Naive thymus-derived CD8-positive, alpha-beta T cell (primary cell): ENCODE measurements at regions not wholly inside any gene's neighbourhood (a gene's known extent, or its start where the extent isn't known, plus 50 kb on each side); places are given as distances from the start of the nearest gene placed in this dataset.

Source experiments
- ATAC-seq, 2 donors: fragments of 150-1000 bp; cut with Tn5 transposase in 1 of 2; sonication (Bioruptor Pico), chemical (Tn5 transposase) in 1 of 2; 1 replicate in 1 of 2; 2 replicates in 1 of 2; pipeline ENCODE4 v1.10.0; 2021; ENCODE audit warnings: mild to moderate bottlenecking in 2 of 2, moderate library complexity in 2 of 2
- POLR2A ChIA-PET: fragments of 350-600 bp; sonication (Branson Sonifier 250); formaldehyde crosslinking; loops from one replicate; lab custom pipeline; 2021; ENCODE audit warnings: antibody characterized with exemption; lab: Charles Lee
- DNase-seq, 10 donors: peaks; one replicate each; pipeline versions ENCODE4 v3.0.0 to v3.0.0-alpha.2; 2020 to 2022
- H3K27ac Mint-ChIP-seq, 10 donors: one replicate each; pipeline ENCODE4 v1.8.0; 2020 to 2022; ENCODE audit warnings: mild to moderate bottlenecking in 10 of 10, mixed read lengths in 10 of 10, moderate library complexity in 4 of 10, inconsistent platforms in 1 of 10
- H3K27me3 Mint-ChIP-seq, 5 donors: one replicate each; pipeline ENCODE4 v1.8.0; 2021 to 2022; ENCODE audit warnings: mixed read lengths in 5 of 5
- H3K36me3 Mint-ChIP-seq, 3 donors: one replicate each; pipeline ENCODE4 v1.8.0; 2020 to 2022; ENCODE audit warnings: mixed read lengths in 3 of 3, mild to moderate bottlenecking in 2 of 3, inconsistent platforms in 1 of 3
- H3K4me1 Mint-ChIP-seq, 4 donors: one replicate each; pipeline ENCODE4 v1.8.0; 2021 to 2022; ENCODE audit warnings: mixed read lengths in 4 of 4
- H3K4me3 Mint-ChIP-seq, 10 donors: one replicate each; pipeline ENCODE4 v1.8.0; 2020 to 2022; ENCODE audit warnings: mild to moderate bottlenecking in 10 of 10, mixed read lengths in 10 of 10, moderate library complexity in 6 of 10, inconsistent platforms in 1 of 10
- H3K9me3 Mint-ChIP-seq, 9 donors: one replicate each; pipeline ENCODE4 v1.8.0; 2020 to 2022; ENCODE audit warnings: mixed read lengths in 9 of 9, mild to moderate bottlenecking in 3 of 9, inconsistent platforms in 1 of 9, moderate library complexity in 1 of 9

DNA sequence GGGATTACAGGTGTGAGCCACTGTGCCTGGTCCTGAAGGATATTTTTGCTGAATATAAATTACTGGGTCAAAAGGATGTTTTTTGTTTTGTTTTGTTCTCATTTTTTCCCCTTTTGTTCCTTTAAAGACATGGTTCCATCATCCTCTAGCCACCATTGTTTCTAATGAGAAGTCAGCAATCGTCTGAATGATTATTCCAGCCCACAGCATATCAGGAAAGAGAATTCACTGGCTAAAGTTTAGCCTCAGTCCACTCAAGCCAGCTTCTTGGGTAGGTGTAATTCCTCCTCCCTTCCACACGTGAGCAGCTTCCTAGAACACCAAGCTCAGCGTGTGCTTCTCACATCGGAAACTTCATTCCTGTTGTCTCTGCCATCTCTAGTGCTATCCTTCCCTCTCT is 112.8 kb upstream of the INSIG1 start:
- ATAC-seq (no peak), DNase-seq (no peak)
- Mint-ChIP-seq H3K27me3 (peaks cover 3 to 16% (median 10%) of the 10 kb centered on the region in 5 donors), H3K4me1 (no peaks in the 10 kb centered on the region), H3K9me3 (peaks cover 0 to 36% (median 16%) of the 10 kb centered on the region in 9 donors), H3K27ac (no peak overlapping the region), H3K36me3 (peaks cover 2 to 19% (median 13%) of the 10 kb centered on the region in 3 donors), H3K4me3 (no peak overlapping the region)
- POLR2A ChIA-PET: no interaction called here

DNA sequence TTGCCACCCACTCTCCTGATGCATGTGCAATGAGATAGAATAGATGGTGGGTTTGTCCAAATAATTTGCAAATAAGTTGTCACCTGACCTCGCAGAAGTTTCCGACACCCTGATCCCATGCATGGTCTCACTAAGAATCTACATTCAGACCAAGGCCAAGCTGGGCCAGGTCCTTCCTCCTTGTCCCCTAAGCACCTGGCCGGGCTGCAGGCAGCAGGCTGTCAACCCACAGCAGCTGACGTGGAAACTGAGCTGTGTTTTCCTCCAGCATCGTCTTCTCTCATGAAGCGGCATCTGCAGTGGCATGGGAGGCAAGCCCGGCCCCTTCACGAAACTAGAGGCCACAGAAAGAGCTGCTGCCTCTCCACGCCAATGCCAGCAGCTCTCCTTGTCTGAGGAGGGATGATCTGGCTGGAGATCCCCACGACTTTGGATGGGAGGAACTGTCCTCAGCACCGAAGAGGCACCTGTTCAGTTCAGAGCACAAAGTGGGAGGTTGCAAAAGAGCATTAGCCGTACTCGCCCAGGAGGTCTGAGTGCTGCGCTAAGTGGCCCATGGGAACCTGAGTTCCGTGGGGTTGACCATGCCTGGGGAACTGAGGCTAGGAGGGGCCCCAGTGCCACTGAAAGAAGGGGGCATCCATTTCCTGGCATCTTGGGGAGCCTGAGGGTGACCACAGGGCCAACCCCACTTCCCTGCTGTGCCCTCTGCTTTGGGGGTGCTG is 110.5 kb upstream of the INSIG1 start:
- H3K36me3 Mint-ChIP-seq: peaks cover 2 to 19% (median 13%) of the 10 kb centered on the region in 3 donors
- no peak overlapping the region for H3K4me3 Mint-ChIP-seq
- DNase-seq (no peak), ATAC-seq (no peak)
- H3K27me3 Mint-ChIP-seq: peaks cover 6 to 24% (median 20%) of the 10 kb centered on the region in 5 donors
- H3K27ac Mint-ChIP-seq: no peak overlapping the region
- H3K4me1 Mint-ChIP-seq: peaks cover 1 to 8% (median 3%) of the 10 kb centered on the region in 4 donors
- POLR2A ChIA-PET: no interaction called here
- H3K9me3 Mint-ChIP-seq: peaks cover 0 to 36% (median 14%) of the 10 kb centered on the region in 9 donors

DNA sequence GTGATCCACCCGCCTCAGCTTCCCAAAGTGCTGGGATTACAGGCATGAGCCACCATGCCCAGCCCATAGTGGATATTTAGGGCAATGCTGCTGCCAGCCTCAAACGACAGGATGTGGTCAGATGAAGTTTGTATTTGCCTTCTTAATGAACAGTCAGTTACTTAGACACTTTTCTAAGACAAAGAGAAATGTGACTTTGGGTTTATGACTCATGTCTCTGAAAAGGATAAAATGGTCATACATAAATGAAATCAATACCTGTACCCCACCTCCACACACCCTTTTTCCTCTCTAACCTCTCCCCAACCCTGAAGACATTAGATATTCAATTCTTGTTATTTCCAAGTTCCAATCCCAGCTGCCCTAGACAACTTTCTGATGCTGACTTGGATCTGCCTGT is 109.3 kb upstream of the INSIG1 start:
- peaks cover 2 to 19% (median 13%) of the 10 kb centered on the region in 3 donors for H3K36me3 Mint-ChIP-seq
- H3K4me3 Mint-ChIP-seq: no peak overlapping the region
- peaks cover 1 to 8% (median 3%) of the 10 kb centered on the region in 4 donors for H3K4me1 Mint-ChIP-seq
- no peak for DNase-seq
- POLR2A ChIA-PET: interaction anchor here (0.7 to 1.5 kb wide), 2 partner anchors 109 to 274 kb away, joined by 3 to 7 read pairs; no protein-coding TSS in a partner anchor
- H3K9me3 Mint-ChIP-seq: peaks cover 0 to 33% (median 14%) of the 10 kb centered on the region in 9 donors
- no peak for ATAC-seq
- H3K27me3 Mint-ChIP-seq: peaks cover 4 to 26% (median 21%) of the 10 kb centered on the region in 5 donors
- H3K27ac Mint-ChIP-seq: no peak overlapping the region

DNA sequence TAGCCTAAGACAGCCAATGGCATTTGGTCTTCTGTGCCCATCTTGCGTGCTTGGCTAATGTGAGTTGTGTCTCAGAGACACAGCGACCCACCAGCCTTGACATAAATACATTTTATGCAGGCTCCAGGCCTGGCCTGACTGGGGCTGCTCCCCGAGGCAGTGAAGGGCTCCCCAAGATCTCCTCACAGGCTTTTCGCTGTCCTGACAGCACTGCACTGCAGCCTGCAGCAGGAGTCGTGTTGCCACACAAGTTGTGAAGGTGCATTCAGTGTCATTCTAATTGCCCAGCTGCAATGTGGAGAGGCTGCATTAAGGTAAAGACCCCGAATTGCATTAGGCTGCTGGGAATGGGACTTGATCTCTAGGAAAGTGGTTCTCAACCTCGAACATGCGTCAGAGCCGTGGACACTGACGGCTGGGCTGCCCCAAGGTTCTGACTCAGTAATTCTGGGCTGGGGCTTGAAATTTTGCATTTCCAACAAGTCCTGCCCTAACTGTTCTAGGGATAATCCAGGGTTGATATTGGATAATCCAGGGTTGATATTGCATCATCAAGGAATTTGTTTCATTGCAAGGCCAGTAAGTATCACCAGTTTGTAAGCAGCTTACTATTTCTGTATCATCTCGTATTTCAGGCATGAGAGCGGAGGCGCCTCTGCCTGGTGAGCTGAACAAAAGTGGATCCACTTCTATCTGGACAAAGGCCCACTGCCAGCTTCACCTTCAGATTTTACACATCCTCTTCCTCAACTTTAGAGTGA is 108.7 kb upstream of the INSIG1 start:
- POLR2A ChIA-PET: interaction anchor here (0.6 to 1.5 kb wide), 2 partner anchors 108 to 186 kb away, joined by 3 read pairs; partner anchors contain the start of gene PAXIP1

DNA sequence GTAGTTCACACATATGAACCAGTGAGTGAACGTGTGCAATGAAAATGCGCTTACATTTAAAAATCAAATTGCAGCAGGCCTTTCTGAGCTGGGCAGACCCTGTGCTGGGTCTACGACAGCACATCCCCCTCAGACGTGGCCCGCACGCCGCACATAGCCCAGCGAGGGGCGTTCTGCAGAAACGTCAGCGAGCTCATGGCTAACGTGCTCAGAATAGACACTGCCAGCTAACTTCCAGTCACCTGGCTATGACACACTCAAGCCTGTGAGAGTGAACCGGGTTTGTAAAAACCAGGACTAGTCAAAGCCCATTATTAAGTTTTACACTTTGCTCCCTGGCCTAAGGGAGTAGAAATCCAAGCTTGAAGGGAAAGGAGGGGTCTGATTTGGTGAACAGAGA is 108.1 kb upstream of the INSIG1 start:
- Mint-ChIP-seq H3K36me3 (peaks cover 2 to 19% (median 13%) of the 10 kb centered on the region in 3 donors), H3K27me3 (peaks cover 4 to 26% (median 18%) of the 10 kb centered on the region in 5 donors), H3K4me3 (no peak overlapping the region), H3K4me1 (peaks cover 1 to 8% (median 3%) of the 10 kb centered on the region in 4 donors), H3K9me3 (peaks cover 0 to 31% (median 13%) of the 10 kb centered on the region in 9 donors), H3K27ac (no peak overlapping the region)
- POLR2A ChIA-PET: interaction anchor here (0.6 to 1.7 kb wide), 3 partner anchors 108 to 186 kb away, joined by 3 to 6 read pairs (median 3); partner anchors contain the start of gene PAXIP1
- ATAC-seq (no peak), DNase-seq (no peak)

More for the DNA sequence above, 108.7 kb upstream of the INSIG1 start:
- Mint-ChIP-seq H3K36me3 (peaks cover 2 to 19% (median 13%) of the 10 kb centered on the region in 3 donors), H3K27me3 (peaks cover 4 to 26% (median 18%) of the 10 kb centered on the region in 5 donors), H3K4me3 (no peak overlapping the region), H3K4me1 (peaks cover 1 to 8% (median 3%) of the 10 kb centered on the region in 4 donors), H3K27ac (no peak overlapping the region), H3K9me3 (peaks cover 0 to 32% (median 14%) of the 10 kb centered on the region in 9 donors)
- DNase-seq (no peak), ATAC-seq (no peak)

DNA sequence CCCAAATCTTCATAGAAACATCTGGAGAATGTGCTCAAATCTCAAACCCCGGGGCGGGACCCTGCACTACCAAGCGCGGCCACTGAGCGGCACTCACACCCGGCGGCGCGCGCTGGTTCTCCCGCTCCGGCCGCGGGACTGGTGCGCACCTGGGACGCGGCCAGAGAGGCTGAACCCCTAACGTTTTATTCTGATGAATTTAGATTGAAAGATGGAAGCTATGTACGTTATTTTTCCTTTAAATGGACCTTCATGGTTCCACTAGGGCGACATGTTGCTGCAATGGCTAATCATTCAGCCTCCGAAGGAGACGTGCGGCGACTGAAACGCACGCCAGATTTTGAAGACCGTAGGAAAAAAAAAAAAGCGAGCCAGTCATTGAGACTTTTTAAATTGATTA is 107.0 kb upstream of the INSIG1 start:
- H3K4me1 Mint-ChIP-seq: peaks cover 1 to 8% (median 3%) of the 10 kb centered on the region in 4 donors
- H3K4me3 Mint-ChIP-seq: peak overlapping the region in 1 of 10 donors; percentile 24
- no peak overlapping the region for H3K27ac Mint-ChIP-seq
- DNase-seq (peak in 8 of 10 donors; percentile 35 to 63 (median 46)), ATAC-seq (peak; percentile 48 to 65)
- POLR2A ChIA-PET: interaction anchor here (1.7 kb wide), 1 partner anchor 154 kb away, joined by 6 read pairs; no protein-coding TSS in a partner anchor
- H3K27me3 Mint-ChIP-seq: peaks cover 4 to 26% (median 11%) of the 10 kb centered on the region in 5 donors
- peaks cover 2 to 10% (median 6%) of the 10 kb centered on the region in 3 donors for H3K36me3 Mint-ChIP-seq
- peaks cover 0 to 30% (median 5%) of the 10 kb centered on the region in 9 donors for H3K9me3 Mint-ChIP-seq

DNA sequence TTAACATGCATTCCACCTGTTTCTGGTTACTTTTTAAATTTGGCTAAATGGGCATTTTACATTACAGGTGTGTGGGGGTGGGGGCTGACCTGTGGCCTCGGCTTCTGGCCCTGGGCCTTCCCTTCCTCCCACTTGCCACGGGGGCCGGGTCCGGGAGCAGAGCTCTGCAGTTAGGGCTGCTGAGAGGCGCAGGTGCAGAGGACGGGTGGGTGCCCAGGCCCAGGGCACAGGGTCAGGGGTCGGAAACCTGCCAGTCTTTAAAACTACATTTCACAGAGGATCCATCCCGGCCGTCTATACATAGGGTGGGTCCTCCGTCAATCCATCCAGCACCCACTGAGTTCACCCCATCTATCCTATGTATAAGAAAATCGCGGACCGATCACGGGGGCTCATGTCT is 106.5 kb upstream of the INSIG1 start:
- peaks cover 0 to 30% (median 8%) of the 10 kb centered on the region in 9 donors for H3K9me3 Mint-ChIP-seq
- POLR2A ChIA-PET: interaction anchor here (1.7 kb wide), 1 partner anchor 154 kb away, joined by 6 read pairs; no protein-coding TSS in a partner anchor
- ATAC-seq: no peak

DNA sequence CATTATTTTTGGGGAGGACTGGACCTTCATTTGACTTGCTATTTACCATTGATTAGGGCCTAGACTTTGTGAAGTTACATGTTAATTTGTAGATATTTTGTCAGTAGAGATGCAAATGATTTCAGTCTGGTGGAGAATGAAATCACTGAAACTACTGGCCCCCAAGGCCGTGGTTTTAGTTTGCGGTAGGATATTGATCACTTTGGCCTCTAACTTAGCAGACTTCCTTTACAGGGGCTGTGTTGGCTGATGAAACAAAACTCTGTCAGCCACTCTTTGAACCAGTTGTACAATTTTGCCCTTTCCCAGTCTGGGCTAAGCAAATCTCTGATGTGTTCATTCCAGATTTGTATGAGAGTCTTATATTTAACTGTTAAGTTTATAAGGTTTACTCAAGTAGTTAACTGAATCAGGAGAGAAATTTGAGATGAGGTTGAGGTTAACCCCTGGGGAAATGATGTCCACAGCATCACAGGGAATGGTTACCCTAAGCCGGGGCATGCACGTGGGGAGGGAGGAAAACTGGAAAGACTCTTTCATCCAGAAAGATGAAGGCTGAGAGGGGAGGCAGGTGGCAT is 105.7 kb upstream of the INSIG1 start:
- no peak for ATAC-seq
- peaks cover 1 to 8% (median 3%) of the 10 kb centered on the region in 4 donors for H3K4me1 Mint-ChIP-seq

More for the DNA sequence above, 106.5 kb upstream of the INSIG1 start:
- peak in 1 of 10 donors; percentile 15 for DNase-seq
- Mint-ChIP-seq H3K27me3 (peaks cover 4 to 26% (median 9%) of the 10 kb centered on the region in 5 donors), H3K36me3 (peaks cover 1 to 9% (median 1%) of the 10 kb centered on the region in 3 donors), H3K27ac (no peak overlapping the region), H3K4me1 (peaks cover 1 to 8% (median 3%) of the 10 kb centered on the region in 4 donors), H3K4me3 (no peak overlapping the region)

DNA sequence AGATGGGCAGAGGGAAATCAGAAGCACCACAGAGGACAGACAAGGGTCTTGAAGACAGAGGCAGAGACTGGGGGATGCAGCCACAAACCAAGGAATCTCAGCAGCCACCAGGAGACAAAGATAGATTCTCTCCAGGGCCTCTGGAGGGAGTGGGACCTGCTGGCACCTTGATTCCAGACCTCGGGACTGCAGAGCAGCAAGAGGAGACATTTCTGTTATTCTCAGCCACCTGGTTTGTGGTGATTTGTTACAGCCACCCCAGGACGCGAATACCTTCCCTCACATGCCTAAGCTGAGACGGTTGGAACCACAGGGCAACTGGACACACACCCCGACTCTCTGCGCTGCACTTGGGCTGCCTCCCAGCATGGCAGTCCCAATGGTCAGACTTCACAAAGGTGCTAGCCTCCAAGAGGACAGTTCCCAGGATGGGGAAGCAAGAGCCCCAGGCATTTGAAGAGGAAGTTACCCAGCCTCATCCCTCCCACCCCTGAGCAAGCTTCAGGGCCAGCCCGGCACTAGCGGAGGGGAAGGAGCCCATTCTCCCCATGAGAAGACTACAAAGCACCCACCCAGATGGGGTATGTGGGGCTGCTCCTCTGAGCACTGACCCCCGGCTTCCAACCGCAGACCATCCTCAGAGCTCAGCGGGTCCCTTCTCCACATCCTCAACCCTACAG is 104.6 kb upstream of the INSIG1 start:
- H3K4me3 Mint-ChIP-seq: no peak overlapping the region
- H3K4me1 Mint-ChIP-seq: peaks cover 1 to 8% (median 3%) of the 10 kb centered on the region in 4 donors
- H3K27ac Mint-ChIP-seq: no peak overlapping the region
- peaks cover 4 to 26% (median 9%) of the 10 kb centered on the region in 5 donors for H3K27me3 Mint-ChIP-seq
- H3K36me3 Mint-ChIP-seq: peaks cover 0 to 17% (median 0%) of the 10 kb centered on the region in 3 donors
- DNase-seq (no peak), ATAC-seq (no peak)
- H3K9me3 Mint-ChIP-seq: peaks cover 6 to 34% (median 16%) of the 10 kb centered on the region in 9 donors
- POLR2A ChIA-PET: no interaction called here

More for the DNA sequence above, 105.7 kb upstream of the INSIG1 start:
- Mint-ChIP-seq H3K27me3 (peaks cover 4 to 26% (median 9%) of the 10 kb centered on the region in 5 donors), H3K27ac (no peak overlapping the region), H3K9me3 (peaks cover 2 to 32% (median 15%) of the 10 kb centered on the region in 9 donors), H3K36me3 (peaks cover 0 to 13% (median 0%) of the 10 kb centered on the region in 3 donors), H3K4me3 (no peak overlapping the region)
- POLR2A ChIA-PET: no interaction called here
- no peak for DNase-seq

DNA sequence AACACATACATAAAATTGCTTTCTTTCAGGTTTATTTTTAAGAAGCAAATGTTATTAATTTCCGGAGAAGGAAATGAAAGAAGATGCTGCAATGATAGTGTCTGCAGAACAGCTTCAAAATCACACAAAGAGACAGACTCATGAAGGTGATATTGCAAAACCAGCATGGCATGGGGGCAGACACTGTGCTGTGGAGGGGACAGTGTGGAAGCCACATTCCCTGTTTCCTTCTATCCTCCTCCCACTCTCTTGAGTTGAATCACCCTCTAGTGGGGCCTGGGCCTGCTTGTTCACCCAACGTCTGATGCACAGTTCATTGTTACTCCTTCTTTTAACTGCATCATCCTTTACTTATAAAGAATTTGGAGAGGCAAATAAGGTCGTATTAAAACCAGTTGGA is 104.0 kb upstream of the INSIG1 start:
- H3K4me1 Mint-ChIP-seq: peaks cover 1 to 8% (median 3%) of the 10 kb centered on the region in 4 donors
- peaks cover 0 to 17% (median 0%) of the 10 kb centered on the region in 3 donors for H3K36me3 Mint-ChIP-seq
- POLR2A ChIA-PET: no interaction called here
- no peak for DNase-seq
- peaks cover 1 to 26% (median 9%) of the 10 kb centered on the region in 5 donors for H3K27me3 Mint-ChIP-seq
- H3K9me3 Mint-ChIP-seq: peaks cover 6 to 34% (median 17%) of the 10 kb centered on the region in 9 donors
- ATAC-seq: no peak
- H3K4me3 Mint-ChIP-seq: no peak overlapping the region
- no peak overlapping the region for H3K27ac Mint-ChIP-seq

DNA sequence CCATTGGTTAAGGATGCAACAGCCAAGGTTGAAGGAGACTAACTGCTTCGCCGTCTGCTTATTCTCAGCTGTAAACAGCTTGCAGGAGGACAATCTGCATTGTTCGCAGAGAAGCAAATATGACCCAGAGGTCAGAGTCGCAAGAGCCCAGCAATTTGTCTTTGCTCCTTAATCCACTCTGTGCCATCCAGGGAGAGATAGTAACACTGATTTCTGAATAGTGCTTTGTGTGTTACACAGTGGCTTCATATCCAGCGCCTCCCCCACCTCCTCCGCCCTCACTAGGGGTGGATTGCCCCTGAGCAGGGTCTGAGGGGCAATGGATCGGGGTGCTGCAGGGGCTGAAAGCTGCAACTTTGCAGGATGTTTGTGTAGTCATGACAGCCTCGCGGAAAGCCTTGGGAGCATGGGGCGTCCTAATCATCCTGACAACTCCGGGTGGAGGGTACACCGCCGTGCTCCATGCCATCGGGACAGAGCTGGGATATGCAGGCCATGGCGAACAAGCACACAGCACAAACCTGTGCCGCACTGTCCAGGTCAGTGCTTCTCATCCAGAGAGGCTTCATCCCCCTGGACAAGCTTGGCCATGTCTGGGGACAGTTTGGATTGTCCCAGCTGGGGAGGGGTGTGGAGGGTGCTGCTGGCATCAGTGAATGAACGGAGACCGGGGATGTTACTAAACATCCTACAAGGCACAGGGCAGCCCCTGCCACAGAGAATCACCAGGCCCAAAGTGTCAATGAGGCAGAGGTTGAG is 103.1 kb upstream of the INSIG1 start:
- peaks cover 0 to 17% (median 0%) of the 10 kb centered on the region in 3 donors for H3K36me3 Mint-ChIP-seq
- DNase-seq (no peak), ATAC-seq (no peak)
- H3K4me3 Mint-ChIP-seq: no peak overlapping the region
- H3K9me3 Mint-ChIP-seq: peaks cover 6 to 34% (median 18%) of the 10 kb centered on the region in 9 donors
- peaks cover 1 to 11% (median 5%) of the 10 kb centered on the region in 4 donors for H3K4me1 Mint-ChIP-seq
- POLR2A ChIA-PET: no interaction called here
- H3K27me3 Mint-ChIP-seq: peaks cover 1 to 26% (median 9%) of the 10 kb centered on the region in 5 donors
- H3K27ac Mint-ChIP-seq: no peak overlapping the region
